H9 (cell line): ENCODE measurements at regions not wholly inside any gene's neighbourhood (a gene's known extent, or its start where the extent isn't known, plus 50 kb on each side); places are given as distances from the start of the nearest gene placed in this dataset.

Source experiments
- DNase-seq: peaks from one replicate; pipeline ENCODE4 v3.0.0-alpha.2; 2017
- H2AFZ ChIP-seq: one replicate; pipeline ENCODE4 v1.6.1; 2013; ENCODE audit warnings: mild to moderate bottlenecking, low read length, control low read depth, moderate library complexity
- H2AK5ac ChIP-seq: 2 replicates; pipeline ENCODE4 v1.6.1; 2013; ENCODE audit warnings: low read length, control low read depth, mixed read lengths; ENCODE audit not compliant: insufficient read length
- H2BK120ac ChIP-seq: one replicate; pipeline ENCODE4 v1.6.1; 2013; ENCODE audit warnings: low read depth, mild to moderate bottlenecking, low read length, control low read depth, inconsistent platforms; ENCODE audit not compliant: poor library complexity, severe bottlenecking
- H2BK12ac ChIP-seq: 2 replicates; pipeline ENCODE4 v1.6.1; 2013; ENCODE audit warnings: low read length, control low read depth, mixed read lengths, low read depth; ENCODE audit not compliant: insufficient read length
- H2BK15ac ChIP-seq: 2 replicates; pipeline ENCODE4 v1.6.1; 2013; ENCODE audit warnings: low read depth, low read length, control low read depth
- H2BK20ac ChIP-seq: one replicate; pipeline ENCODE4 v1.6.1; 2013; ENCODE audit warnings: low read depth, mild to moderate bottlenecking, low read length, control low read depth, inconsistent platforms; ENCODE audit not compliant: poor library complexity, severe bottlenecking
- H2BK5ac ChIP-seq: 2 replicates; pipeline ENCODE4 v1.6.1; 2013; ENCODE audit warnings: low read length, control low read depth, mixed read lengths; ENCODE audit not compliant: insufficient read length
- H3K14ac ChIP-seq: 2 replicates; pipeline ENCODE4 v1.6.1; 2013; ENCODE audit warnings: low read length, control low read depth; ENCODE audit not compliant: insufficient read depth
- H3K18ac ChIP-seq: 2 replicates; pipeline ENCODE4 v1.6.1; 2013; ENCODE audit warnings: low read depth, mild to moderate bottlenecking, mixed read lengths, low read length, control low read depth; ENCODE audit not compliant: insufficient read length
- H3K23ac ChIP-seq: 2 replicates; pipeline ENCODE4 v1.6.1; 2013; ENCODE audit warnings: low read length, control low read depth, mixed read lengths, low read depth; ENCODE audit not compliant: insufficient read length
- H3K23me2 ChIP-seq: 2 replicates; pipeline ENCODE4 v1.6.1; 2013; ENCODE audit warnings: low read depth, mild to moderate bottlenecking, mixed read lengths, low read length, control low read depth; ENCODE audit not compliant: insufficient read length, poor library complexity, severe bottlenecking
- H3K27ac ChIP-seq: 2 replicates; pipeline ENCODE4 v1.5.1; 2013; ENCODE audit warnings: low read length, control low read depth, mixed read lengths, low read depth; ENCODE audit not compliant: insufficient read length
- H3K27me3 ChIP-seq: 2 replicates; pipeline ENCODE4 v1.6.1; 2013; ENCODE audit warnings: low read length, control low read depth, inconsistent platforms; ENCODE audit not compliant: insufficient read depth
- H3K4ac ChIP-seq: 2 replicates; pipeline ENCODE4 v1.6.1; 2013; ENCODE audit warnings: low read depth, mild to moderate bottlenecking, control low read depth, inconsistent platforms, low read length, moderate library complexity
- H3K4me1 ChIP-seq: 2 replicates; pipeline ENCODE4 v1.6.1; 2013; ENCODE audit warnings: low read length, control low read depth, inconsistent platforms; ENCODE audit not compliant: insufficient read depth
- H3K4me2 ChIP-seq: 2 replicates; pipeline ENCODE4 v1.6.1; 2013; ENCODE audit warnings: low read length, control low read depth, mixed read lengths; ENCODE audit not compliant: insufficient read length, insufficient read depth
- H3K56ac ChIP-seq: 2 replicates; pipeline ENCODE4 v1.6.1; 2013; ENCODE audit warnings: low read depth, mild to moderate bottlenecking, mixed read lengths, low read length, control low read depth; ENCODE audit not compliant: insufficient read length
- H3K79me1 ChIP-seq: 2 replicates; pipeline ENCODE4 v1.6.1; 2013; ENCODE audit warnings: low read depth, mild to moderate bottlenecking, moderate library complexity, low read length, control low read depth, inconsistent platforms; ENCODE audit not compliant: insufficient read depth, poor library complexity, severe bottlenecking
- H3K79me2 ChIP-seq: 2 replicates; pipeline ENCODE4 v1.6.1; 2013; ENCODE audit warnings: low read length, control low read depth, inconsistent platforms; ENCODE audit not compliant: insufficient read depth
- H3K9ac ChIP-seq: 2 replicates; pipeline ENCODE4 v1.6.1; 2013; ENCODE audit warnings: low read length, control low read depth, mixed read lengths; ENCODE audit not compliant: insufficient read length; ENCODE audit errors: extremely low read depth
- H3K9me3 ChIP-seq: one replicate; pipeline ENCODE4 v1.6.1; 2013; ENCODE audit warnings: low read depth, low read length, inconsistent platforms; ENCODE audit not compliant: control insufficient read depth
- H3T11ph ChIP-seq: one replicate; pipeline ENCODE4 v1.6.1; 2013; ENCODE audit warnings: mild to moderate bottlenecking, low read length, control low read depth, inconsistent platforms
- H4K20me1 ChIP-seq: one replicate; pipeline ENCODE4 v1.6.1; 2013; ENCODE audit not compliant: control insufficient read depth, insufficient read length, insufficient read depth
- H4K5ac ChIP-seq: 2 replicates; pipeline ENCODE4 v1.6.1; 2013; ENCODE audit warnings: low read depth, mild to moderate bottlenecking, mixed read lengths, low read length, control low read depth; ENCODE audit not compliant: insufficient read length
- H4K8ac ChIP-seq: replicated peaks from 2 replicates; pipeline ENCODE4 v1.6.1; 2013; ENCODE audit warnings: low read length, control low read depth, mixed read lengths, low read depth; ENCODE audit not compliant: insufficient read length
- H4K91ac ChIP-seq: 2 replicates; pipeline ENCODE4 v1.6.1; 2013; ENCODE audit warnings: low read depth, mild to moderate bottlenecking, moderate library complexity, mixed read lengths, low read length, control low read depth; ENCODE audit not compliant: insufficient read length
- H3K27ac Mint-ChIP-seq, 3 experiments: 2 replicates in 2 of 3; 3 replicates in 1 of 3; pipeline ENCODE4 v1.8.0; 2020 to 2021; ENCODE audit warnings: mixed read lengths in 3 of 3, mild to moderate bottlenecking in 1 of 3, moderate library complexity in 1 of 3
- H3K27me3 Mint-ChIP-seq: 2 replicates; pipeline ENCODE4 v1.8.0; 2021; ENCODE audit warnings: low read depth, mild to moderate bottlenecking, moderate library complexity, mixed read lengths
- H3K36me3 Mint-ChIP-seq, 3 experiments: 2 replicates in 2 of 3; 3 replicates in 1 of 3; pipeline ENCODE4 v1.8.0; 2020 to 2021; ENCODE audit warnings: low read depth in 3 of 3, mixed read lengths in 3 of 3; ENCODE audit not compliant: insufficient read depth in 1 of 3
- H3K4me1 Mint-ChIP-seq, 2 experiments: 2 replicates each; pipeline ENCODE4 v1.8.0; 2020; ENCODE audit warnings: mixed read lengths in 2 of 2
- H3K4me3 Mint-ChIP-seq, 2 experiments: 2 replicates in 1 of 2; 3 replicates in 1 of 2; pipeline ENCODE4 v1.8.0; 2020 to 2021; ENCODE audit warnings: mild to moderate bottlenecking in 2 of 2, mixed read lengths in 2 of 2, moderate library complexity in 1 of 2
- H3K9me3 Mint-ChIP-seq, 2 experiments: 2 replicates in 1 of 2; 3 replicates in 1 of 2; pipeline ENCODE4 v1.8.0; 2020; ENCODE audit warnings: mild to moderate bottlenecking in 2 of 2, mixed read lengths in 2 of 2, moderate library complexity in 1 of 2
- WGBS: extraction: QIAGEN DNeasy Blood & Tissue Kit; methylation state at CpG from one replicate; pipeline ENCODE4 v1.1.7; 2013; ENCODE audit warnings: missing lambda C conversion rate, low lambda C conversion rate, mixed read lengths; ENCODE audit not compliant: insufficient read length; ENCODE audit errors: extremely low coverage; 5-methylcytosine and 5-hydroxymethylcytosine counted together
- TF ChIP-seq, protein P1 (sequence below): fragments of 200-600 bp; sonication (generic); conservative IDR thresholded peaks from 3 replicates; pipeline ENCODE4 v1.8.0; 2021; ENCODE audit warnings: antibody characterized with exemption, mild to moderate bottlenecking

DNA sequence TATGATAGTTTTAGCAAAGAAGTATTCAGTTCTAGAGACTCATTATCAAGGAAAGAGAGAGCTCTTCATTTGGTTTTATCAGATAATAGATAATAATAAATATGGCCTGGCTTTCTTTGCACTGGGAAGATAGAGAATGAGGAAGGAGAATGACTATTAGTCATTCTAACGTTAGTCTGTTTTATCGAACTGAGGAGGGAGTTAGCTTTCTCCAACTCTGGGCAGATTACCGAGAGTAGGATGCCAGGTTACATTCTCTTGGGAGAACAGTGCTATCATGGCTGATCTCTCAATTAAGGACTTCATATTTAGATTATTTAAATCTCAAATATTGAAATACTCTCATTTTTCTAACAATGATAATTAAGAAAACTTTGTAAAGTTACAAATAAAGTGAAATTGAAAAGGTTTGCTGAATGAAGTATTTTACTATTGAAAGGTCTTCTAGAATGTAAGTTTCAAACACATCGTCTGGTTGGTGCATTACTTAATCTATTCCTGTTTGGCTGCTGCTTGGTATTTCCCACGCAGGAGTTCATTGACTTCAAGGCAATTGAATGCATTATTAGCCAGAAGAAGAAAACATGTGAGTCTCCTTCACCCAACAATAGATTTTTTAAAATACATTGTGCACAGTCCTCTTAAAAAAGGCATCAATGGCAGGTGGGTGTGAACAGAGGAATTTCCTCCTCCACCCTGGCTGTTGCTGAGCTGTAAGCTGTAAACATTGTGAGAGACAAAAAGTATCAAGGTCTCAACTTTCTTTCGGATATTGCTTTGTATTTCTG, 140.8 kb downstream of the C9orf152 start:
- Histone ChIP-seq H3K14ac (no peak overlapping the region), H3K18ac (no peak overlapping the region), H3K4me1 (no peaks in the 10 kb centered on the region), H3K79me1 (no peaks in the 10 kb centered on the region), H3K9ac (no peak overlapping the region), H4K20me1 (no peaks in the 10 kb centered on the region), H3K9me3 (no peaks in the 10 kb centered on the region), H2BK5ac (no peak overlapping the region), H3T11ph (no peak overlapping the region), H3K79me2 (peaks cover 2% of the 10 kb centered on the region; the same call in 1 of the 2 replicates), H3K4me2 (no peak overlapping the region), H2BK120ac (no peak overlapping the region), H2BK12ac (no peak overlapping the region), H2BK15ac (no peak overlapping the region), H4K8ac (no peak overlapping the region), H2BK20ac (no peak overlapping the region), H2AK5ac (no peak overlapping the region), H3K23ac (no peak overlapping the region), H3K56ac (no peak overlapping the region), H4K5ac (no peak overlapping the region), H2AFZ (no peak overlapping the region), H3K27ac (no peak overlapping the region), H3K4ac (no peak overlapping the region), H4K91ac (no peak overlapping the region), H3K27me3 (no peaks in the 10 kb centered on the region), H3K23me2 (no peaks in the 10 kb centered on the region)
- TF ChIP-seq, protein P1, sequence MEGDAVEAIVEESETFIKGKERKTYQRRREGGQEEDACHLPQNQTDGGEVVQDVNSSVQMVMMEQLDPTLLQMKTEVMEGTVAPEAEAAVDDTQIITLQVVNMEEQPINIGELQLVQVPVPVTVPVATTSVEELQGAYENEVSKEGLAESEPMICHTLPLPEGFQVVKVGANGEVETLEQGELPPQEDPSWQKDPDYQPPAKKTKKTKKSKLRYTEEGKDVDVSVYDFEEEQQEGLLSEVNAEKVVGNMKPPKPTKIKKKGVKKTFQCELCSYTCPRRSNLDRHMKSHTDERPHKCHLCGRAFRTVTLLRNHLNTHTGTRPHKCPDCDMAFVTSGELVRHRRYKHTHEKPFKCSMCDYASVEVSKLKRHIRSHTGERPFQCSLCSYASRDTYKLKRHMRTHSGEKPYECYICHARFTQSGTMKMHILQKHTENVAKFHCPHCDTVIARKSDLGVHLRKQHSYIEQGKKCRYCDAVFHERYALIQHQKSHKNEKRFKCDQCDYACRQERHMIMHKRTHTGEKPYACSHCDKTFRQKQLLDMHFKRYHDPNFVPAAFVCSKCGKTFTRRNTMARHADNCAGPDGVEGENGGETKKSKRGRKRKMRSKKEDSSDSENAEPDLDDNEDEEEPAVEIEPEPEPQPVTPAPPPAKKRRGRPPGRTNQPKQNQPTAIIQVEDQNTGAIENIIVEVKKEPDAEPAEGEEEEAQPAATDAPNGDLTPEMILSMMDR: no peak
- Mint-ChIP-seq H3K4me3 (no peak overlapping the region), H3K4me1 (peaks cover 10% of the 10 kb centered on the region in 2 experiments), H3K27ac (0 out of 7 replicates have a peak overlapping the region, but pooled peaks of 1 of the 3 experiments have one; percentile 24), H3K36me3 (peaks cover 0 to 9% (median 5%) of the 10 kb centered on the region in 3 experiments; a peak in 6 of 7 replicates), H3K27me3 (no peaks in the 10 kb centered on the region), H3K9me3 (no peaks in the 10 kb centered on the region; a peak in 1 of 5 replicates)
- WGBS: no CpG with 5 or more reads among the region's 6 CpGs
- no peak for DNase-seq
